Cardiac fibroblast (primary cell): ENCODE measurements at regions not wholly inside any gene's neighbourhood (a gene's known extent, or its start where the extent isn't known, plus 50 kb on each side); places are given as distances from the start of the nearest gene placed in this dataset.
"Not testable (repeated sequence)": the region's sequence is repeated elsewhere in the genome, so short reads cannot be mapped to it uniquely, and the experiment has no call there.

Source experiments
- DNase-seq, 2 donors: peaks; one replicate each; pipeline versions ENCODE4 v3.0.0 to v3.0.0-alpha.2; 2010; ENCODE audit warnings: low read depth in 2 of 2
- H3K4me3 ChIP-seq, 2 donors: replicated peaks in 1 of 2; 1 replicate in 1 of 2; 2 replicates in 1 of 2; pipeline ENCODE4 v1.5.1; 2011; ENCODE audit warnings: low read depth in 2 of 2, low read length in 2 of 2, mild to moderate bottlenecking in 2 of 2, moderate library complexity in 1 of 2
- CTCF ChIP-seq: IDR thresholded peaks from one replicate; pipeline ENCODE4 v1.5.1; 2011; ENCODE audit warnings: low read depth, mild to moderate bottlenecking, low read length, inconsistent platforms

GRCh38 chr11:112693781-112694180 lies 267.4 kb upstream of the NCAM1 start:
- no peak for TF ChIP-seq CTCF
- no peak for DNase-seq
- no peak overlapping the region for H3K4me3 ChIP-seq

GRCh38 chr11:112694245-112694644 lies 267.0 kb upstream of the NCAM1 start:
- no peak for DNase-seq
- no peak for TF ChIP-seq CTCF
- H3K4me3 ChIP-seq, result no peak overlapping the region

GRCh38 chr11:112694813-112695212 lies 266.4 kb upstream of the NCAM1 start:
- peak; percentile 3 to 9 for DNase-seq
- no peak overlapping the region for H3K4me3 ChIP-seq
- TF ChIP-seq CTCF, result no peak

GRCh38 chr11:112697391-112698178 lies 263.6 kb upstream of the NCAM1 start:
- no peak for TF ChIP-seq CTCF
- DNase-seq, result no peak

GRCh38 chr11:112705148-112705547 lies 256.1 kb upstream of the NCAM1 start:
- DNase-seq, result no peak
- H3K4me3 ChIP-seq, result no peak overlapping the region
- TF ChIP-seq CTCF, result no peak

More at GRCh38 chr11:112697391-112698178, 263.6 kb upstream of the NCAM1 start:
- no peak overlapping the region for H3K4me3 ChIP-seq

GRCh38 chr11:112706863-112707262 lies 254.4 kb upstream of the NCAM1 start:
- no peak for DNase-seq
- no peak overlapping the region for H3K4me3 ChIP-seq
- no peak for TF ChIP-seq CTCF

GRCh38 chr11:112714340-112714739 lies 246.9 kb upstream of the NCAM1 start:
- DNase-seq, H3K4me3 ChIP-seq: not testable (repeated sequence)
